ENCODE measurements at regions not wholly inside any gene's neighbourhood (a gene's known extent, or its start where the extent isn't known, plus 50 kb on each side); places are given as distances from the start of the nearest gene placed in this dataset.

GRCh38 chr12:127300753-127301152, 966.2 kb upstream of the TMEM132C start:
- Histone ChIP-seq H3K27ac (ENCODE audit: low read depth in 1 of 2, low read length in 1 of 2) (no peak overlapping the region), H3K4me3 (no peak overlapping the region), H3K9me3 (ENCODE audit: control insufficient read depth in 4 of 4, insufficient read depth in 3 of 4, low read length in 3 of 4) (no peaks in the 10 kb centered on the region), H3K4me1 (ENCODE audit: control insufficient read depth in 5 of 5, insufficient read depth in 5 of 5, low read length in 5 of 5) (no peaks in the 10 kb centered on the region), H3K27me3 (ENCODE audit: control insufficient read depth in 3 of 3, insufficient read depth in 3 of 3, low read length in 2 of 3) (no peaks in the 10 kb centered on the region), H3K9ac (ENCODE audit: insufficient read depth in 1 of 2, low read length in 2 of 2) (no peak overlapping the region), H3K36me3 (ENCODE audit: control insufficient read depth in 4 of 4, insufficient read depth in 4 of 4, low read length in 4 of 4) (no peaks in the 10 kb centered on the region)
- no peak for TF ChIP-seq CTCF (IDR thresholded peaks at IDR 0.05; ENCODE audit: control extremely low read depth, extremely low read depth)
- ATAC-seq (ENCODE audit: insufficient read depth, low FRiP score) (no peak), DNase-seq (peak in 1 of 3 donors; percentile 30)
- 52 to 79% methylated on average over 3 of the region's 3 CpGs for WGBS, 2 donors

- 74 to 86% methylated on average over 1 of the region's 1 CpG for whole genome bisulfite sequencing, 2 donors
- H3K4me3 ChIP-seq: no peak overlapping the region
Observed at GRCh38 chr12:127301876-127302275, 965.1 kb upstream of the TMEM132C start.

DNA sequence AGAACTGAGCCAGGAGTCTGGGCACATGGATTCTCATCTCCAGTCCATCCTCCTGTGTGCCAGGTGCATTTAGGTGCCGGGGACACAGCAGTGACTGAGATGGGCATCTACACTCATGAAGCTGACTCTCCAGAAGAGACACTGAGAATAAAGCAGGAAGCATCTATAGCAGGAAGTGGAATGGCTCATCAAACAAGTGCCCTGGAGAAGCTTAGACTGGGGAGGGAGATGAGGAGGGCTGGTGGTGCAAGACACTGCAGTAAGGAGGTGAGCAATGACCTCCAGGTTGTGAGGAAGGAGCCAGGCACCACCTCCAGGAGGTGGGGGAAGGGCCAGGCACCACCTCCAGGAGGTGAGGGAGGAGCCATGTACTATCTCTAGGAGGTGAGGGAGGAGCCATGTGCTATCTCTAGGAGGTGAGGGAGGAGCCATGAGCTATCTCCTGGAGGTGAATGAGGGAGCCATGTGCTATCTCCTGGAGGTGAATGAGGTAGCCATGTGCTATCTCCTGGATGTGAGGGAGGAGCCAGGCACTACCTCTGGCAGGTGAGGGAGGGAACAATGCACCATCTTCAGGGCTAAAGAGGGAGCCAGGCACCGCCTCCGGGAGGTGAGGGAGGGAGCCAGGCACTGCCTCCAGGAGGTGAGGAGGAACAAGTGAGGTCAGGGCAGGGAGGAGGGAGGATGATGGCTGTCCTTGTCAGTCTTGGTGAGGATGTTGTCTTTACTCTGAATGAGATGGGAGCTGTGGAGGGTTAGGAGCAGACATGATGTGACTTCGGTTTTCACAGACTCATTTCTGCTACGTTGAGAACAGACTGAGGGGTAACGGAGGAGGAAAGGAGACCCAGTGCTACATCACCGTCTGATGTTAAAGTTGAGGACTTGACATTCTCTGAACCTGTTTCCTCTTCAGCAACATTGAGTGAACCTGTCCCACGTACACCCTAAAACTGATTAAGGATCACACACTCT, 961.9 kb upstream of the TMEM132C start:
- no peak overlapping the region for H3K9ac ChIP-seq (ENCODE audit: insufficient read depth in 1 of 2, low read length in 2 of 2)
- H3K27me3 ChIP-seq (ENCODE audit: control insufficient read depth in 3 of 3, insufficient read depth in 3 of 3, low read length in 2 of 3): no peaks in the 10 kb centered on the region
- WGBS, 2 donors: 90 to 96% methylated on average over 8 of the region's 8 CpGs
- no peak for DNase-seq
- H3K4me3 ChIP-seq: no peak overlapping the region
- no peak overlapping the region for H3K27ac ChIP-seq (ENCODE audit: low read depth in 1 of 2, low read length in 1 of 2)
- ATAC-seq (ENCODE audit: insufficient read depth, low FRiP score): no peak
- H3K4me1 ChIP-seq (ENCODE audit: control insufficient read depth in 5 of 5, insufficient read depth in 5 of 5, low read length in 5 of 5): no peaks in the 10 kb centered on the region
- TF ChIP-seq CTCF (IDR thresholded peaks at IDR 0.05; ENCODE audit: control extremely low read depth, extremely low read depth): no peak
- no peaks in the 10 kb centered on the region for H3K36me3 ChIP-seq (ENCODE audit: control insufficient read depth in 4 of 4, insufficient read depth in 4 of 4, low read length in 4 of 4)
- H3K9me3 ChIP-seq (ENCODE audit: control insufficient read depth in 4 of 4, insufficient read depth in 3 of 4, low read length in 3 of 4): peaks cover 0 to 2% (median 0%) of the 10 kb centered on the region in 4 donors

More at GRCh38 chr12:127301876-127302275, 965.1 kb upstream of the TMEM132C start:
- no peak for ATAC-seq (ENCODE audit: insufficient read depth, low FRiP score)
- H3K27ac ChIP-seq (ENCODE audit: low read depth in 1 of 2, low read length in 1 of 2): no peak overlapping the region
- DNase-seq: no peak
- H3K36me3 ChIP-seq (ENCODE audit: control insufficient read depth in 4 of 4, insufficient read depth in 4 of 4, low read length in 4 of 4): no peaks in the 10 kb centered on the region
- TF ChIP-seq CTCF (IDR thresholded peaks at IDR 0.05; ENCODE audit: control extremely low read depth, extremely low read depth): no peak
- no peaks in the 10 kb centered on the region for H3K9me3 ChIP-seq (ENCODE audit: control insufficient read depth in 4 of 4, insufficient read depth in 3 of 4, low read length in 3 of 4)
- H3K4me1 ChIP-seq (ENCODE audit: control insufficient read depth in 5 of 5, insufficient read depth in 5 of 5, low read length in 5 of 5): no peaks in the 10 kb centered on the region
- H3K27me3 ChIP-seq (ENCODE audit: control insufficient read depth in 3 of 3, insufficient read depth in 3 of 3, low read length in 2 of 3): no peaks in the 10 kb centered on the region
- H3K9ac ChIP-seq (ENCODE audit: insufficient read depth in 1 of 2, low read length in 2 of 2): no peak overlapping the region
